A549 (cell line): ENCODE measurements at regions not wholly inside any gene's neighbourhood (a gene's known extent, or its start where the extent isn't known, plus 50 kb on each side); places are given as distances from the start of the nearest gene placed in this dataset.

Experiments used
- CEBPB ChIP-seq, 2 experiments: fragments of >200 bp in 1 of 2; sonication (Bioruptor Twin) in 1 of 2; formaldehyde crosslinking in 1 of 2; IDR thresholded peaks; 2 replicates each; pipeline ENCODE4 v1.6.1; 2012 to 2016
- CTCF ChIP-seq: fragments of >200 bp; sonication (Bioruptor Twin); formaldehyde crosslinking; IDR thresholded peaks from 3 replicates; pipeline ENCODE4 v1.5.1; 2016
- HMGXB4 ChIP-seq: fragments of 250-450 bp; sonication (Bioruptor Pico); IDR thresholded peaks from 2 replicates; pipeline ENCODE4 v1.5.0; 2021; ENCODE audit warnings: mild to moderate bottlenecking, moderate library complexity, borderline replicate concordance
- POLR2A ChIP-seq: IDR thresholded peaks from 2 replicates; pipeline ENCODE4 v1.6.1; 2012; ENCODE audit warnings: mild to moderate bottlenecking, low read length

GRCh38 chr4:66123190-66123589, 452.9 kb upstream of the EPHA5 start:
- TF ChIP-seq CEBPB (IDR thresholded peaks at IDR 0.05) (no peak), CTCF (no peak), HMGXB4 (CRISPR knock-in tag) (no peak), POLR2A (no peak)
